Activated CD8-positive, alpha-beta memory T cell treated with anti-CD3 and anti-CD28 coated beads, Interleukin-2, amount 50 U/mL, for 1 hour (primary cell): ENCODE measurements at regions not wholly inside any gene's neighbourhood (a gene's known extent, or its start where the extent isn't known, plus 50 kb on each side); places are given as distances from the start of the nearest gene placed in this dataset.
A peak's percentile ranks its signal among the peaks of the same experiment; 100 is the strongest.
"Not testable (repeated sequence)": the region's sequence is repeated elsewhere in the genome, so short reads cannot be mapped to it uniquely, and the experiment has no call there.

Source experiments
- DNase-seq: peaks from one replicate; pipeline ENCODE4 v3.0.0-alpha.2; 2020; ENCODE audit errors: extremely low read depth

- DNase-seq: no peak
Observed at GRCh38 chr20:2203436-2203835, 92.4 kb upstream of the TGM3 start.

- no peak for DNase-seq
Observed at GRCh38 chr20:2204021-2204420, 91.8 kb upstream of the TGM3 start.

GRCh38 chr20:2206957-2207769, 88.6 kb upstream of the TGM3 start:
- peak; percentile 3 for DNase-seq

- DNase-seq: no peak
Observed at GRCh38 chr20:2207770-2208097, 88.1 kb upstream of the TGM3 start.

GRCh38 chr20:2208897-2209296, 86.9 kb upstream of the TGM3 start:
- no peak for DNase-seq

DNA sequence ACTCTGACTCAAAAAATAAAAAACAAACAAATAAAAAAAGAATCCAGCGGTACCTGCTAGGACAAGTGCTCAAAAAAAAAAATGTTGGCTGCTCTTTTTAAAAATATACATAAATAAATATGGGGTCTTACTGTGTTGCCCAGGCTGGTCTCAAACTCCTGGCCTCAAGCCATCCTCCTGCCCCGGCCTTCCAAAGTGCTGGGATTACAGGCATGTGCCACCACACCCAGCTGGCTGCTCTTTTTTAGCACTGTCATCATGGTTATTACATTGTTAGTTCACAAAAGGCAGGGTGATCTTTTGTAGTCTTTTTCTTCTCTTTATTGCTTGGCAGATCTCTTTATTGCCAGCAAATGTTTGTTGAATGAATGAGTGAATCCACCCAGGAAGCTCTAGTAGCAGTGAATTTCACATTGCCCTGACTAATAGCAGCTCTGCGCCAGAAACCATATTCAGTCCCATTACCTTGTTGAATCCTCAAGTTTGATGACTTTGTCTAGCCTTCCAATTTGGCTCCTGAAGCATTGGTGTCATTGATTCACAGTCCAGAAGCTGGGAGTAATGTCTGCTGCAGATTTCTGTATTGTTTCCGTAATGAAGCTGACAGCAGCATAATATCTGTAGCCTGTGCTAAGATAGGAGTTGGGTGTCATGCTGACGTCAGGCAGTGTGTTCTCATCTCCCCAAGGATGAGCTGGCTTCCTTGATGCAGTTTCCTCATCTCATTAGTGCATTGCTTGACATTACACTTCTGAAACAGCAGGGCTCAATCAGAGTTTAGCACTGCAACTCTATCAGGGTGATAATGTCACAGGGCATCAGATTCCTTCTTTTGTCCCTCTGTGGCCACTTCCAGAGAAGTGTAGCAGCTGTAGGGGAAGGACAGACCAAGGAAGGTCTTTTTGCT, 84.9 kb upstream of the TGM3 start:
- no peak for DNase-seq

GRCh38 chr20:2212456-2213015, 83.3 kb upstream of the TGM3 start:
- DNase-seq: no peak

GRCh38 chr20:2213401-2213800, 82.4 kb upstream of the TGM3 start:
- DNase-seq: no peak

DNA sequence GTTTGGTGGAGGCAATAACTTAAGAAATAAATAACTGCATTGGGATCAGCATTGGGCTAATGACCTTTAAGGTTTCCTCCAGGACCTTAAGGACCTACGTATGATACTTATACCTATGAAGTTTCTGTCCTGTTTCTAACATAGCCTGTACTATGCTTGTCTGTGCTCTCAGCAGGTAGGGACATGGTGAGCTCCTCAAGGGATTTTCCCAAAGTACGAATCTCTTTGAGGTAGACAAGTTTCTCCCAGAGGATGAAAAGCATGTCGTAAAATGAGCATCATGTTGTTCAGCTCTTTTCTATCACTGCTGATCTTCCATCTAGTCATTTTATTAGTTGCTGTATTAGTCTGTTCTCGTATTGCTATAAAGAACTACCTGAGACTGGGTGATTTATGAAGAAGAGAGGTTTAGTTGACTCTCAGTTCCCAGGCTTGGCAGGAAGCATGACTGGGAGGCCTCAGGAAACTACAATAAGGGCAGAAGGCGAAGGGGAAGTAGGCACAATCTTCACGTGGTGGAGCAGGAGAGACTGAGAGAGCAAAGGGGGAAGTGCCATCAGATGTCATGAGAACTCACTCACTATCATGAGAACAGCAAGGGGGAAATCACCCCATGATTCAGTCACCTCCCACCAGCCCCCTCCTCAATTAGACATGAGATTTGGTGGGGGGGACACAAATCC, 77.8 kb upstream of the TGM3 start:
- no peak for DNase-seq

DNA sequence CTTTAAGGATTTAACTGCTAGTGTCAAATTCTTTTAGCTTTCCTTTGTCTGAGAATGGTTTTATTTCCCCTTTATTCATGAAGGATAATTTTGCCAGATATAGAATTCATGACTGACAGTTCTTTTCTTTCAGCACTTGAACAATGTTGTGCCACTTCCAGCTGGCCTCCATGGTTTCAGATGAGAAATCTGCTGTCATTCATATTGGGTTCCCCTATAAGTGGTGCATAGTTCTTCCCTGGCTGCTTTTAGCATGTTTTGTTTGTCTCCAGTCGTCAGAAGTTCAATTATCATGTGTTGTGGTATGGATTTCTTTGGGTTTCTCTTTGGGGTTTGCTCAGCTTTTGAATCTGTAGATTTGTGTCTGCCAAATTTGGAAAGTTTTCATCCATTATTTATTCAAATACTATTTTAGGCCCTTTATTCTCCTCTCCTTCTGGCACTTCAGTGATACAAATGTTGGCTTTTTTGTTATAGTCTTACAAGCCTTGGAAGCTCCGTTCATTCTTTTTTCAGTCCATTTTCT, 76.3 kb upstream of the TGM3 start:
- no peak for DNase-seq

DNA sequence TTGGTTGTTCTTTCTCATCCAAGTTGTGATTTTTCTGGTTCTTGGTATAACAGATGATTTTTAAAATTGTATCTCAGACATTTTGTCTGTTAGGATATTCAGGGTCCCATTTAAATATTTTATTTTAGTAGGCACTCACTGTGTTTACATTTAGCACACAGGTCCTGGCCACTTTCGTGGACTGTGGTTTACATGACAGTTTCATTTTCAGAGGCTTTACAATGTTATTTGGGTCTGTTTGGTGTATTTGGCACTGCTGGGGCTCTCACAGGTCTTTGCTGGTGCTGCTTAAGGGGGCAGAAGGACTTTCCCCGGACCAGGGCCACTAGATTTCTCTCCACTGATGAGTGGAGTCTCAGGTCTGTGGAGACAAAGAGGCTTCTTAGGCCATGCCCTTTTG, 75.5 kb upstream of the TGM3 start:
- DNase-seq: no peak

DNA sequence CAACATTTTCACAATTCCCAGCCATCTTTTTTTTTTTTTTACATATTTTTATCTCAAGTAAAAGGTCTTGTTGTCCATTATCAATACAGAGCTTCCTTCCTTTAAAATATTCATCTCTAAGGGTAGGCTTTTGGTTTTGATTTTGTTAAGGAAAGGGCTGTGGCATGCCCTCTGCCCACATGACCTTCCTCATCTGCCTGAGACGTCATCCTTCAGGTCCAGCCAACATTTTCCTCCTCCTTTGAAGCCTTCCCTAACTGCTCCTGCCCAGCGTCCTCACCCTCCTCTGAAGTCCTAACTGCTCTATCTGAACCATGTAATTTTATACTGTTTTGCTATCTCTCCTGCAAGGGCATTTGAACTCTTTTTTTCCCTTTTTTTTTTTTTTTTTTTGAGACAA, 73.9 kb upstream of the TGM3 start:
- no peak for DNase-seq

DNA sequence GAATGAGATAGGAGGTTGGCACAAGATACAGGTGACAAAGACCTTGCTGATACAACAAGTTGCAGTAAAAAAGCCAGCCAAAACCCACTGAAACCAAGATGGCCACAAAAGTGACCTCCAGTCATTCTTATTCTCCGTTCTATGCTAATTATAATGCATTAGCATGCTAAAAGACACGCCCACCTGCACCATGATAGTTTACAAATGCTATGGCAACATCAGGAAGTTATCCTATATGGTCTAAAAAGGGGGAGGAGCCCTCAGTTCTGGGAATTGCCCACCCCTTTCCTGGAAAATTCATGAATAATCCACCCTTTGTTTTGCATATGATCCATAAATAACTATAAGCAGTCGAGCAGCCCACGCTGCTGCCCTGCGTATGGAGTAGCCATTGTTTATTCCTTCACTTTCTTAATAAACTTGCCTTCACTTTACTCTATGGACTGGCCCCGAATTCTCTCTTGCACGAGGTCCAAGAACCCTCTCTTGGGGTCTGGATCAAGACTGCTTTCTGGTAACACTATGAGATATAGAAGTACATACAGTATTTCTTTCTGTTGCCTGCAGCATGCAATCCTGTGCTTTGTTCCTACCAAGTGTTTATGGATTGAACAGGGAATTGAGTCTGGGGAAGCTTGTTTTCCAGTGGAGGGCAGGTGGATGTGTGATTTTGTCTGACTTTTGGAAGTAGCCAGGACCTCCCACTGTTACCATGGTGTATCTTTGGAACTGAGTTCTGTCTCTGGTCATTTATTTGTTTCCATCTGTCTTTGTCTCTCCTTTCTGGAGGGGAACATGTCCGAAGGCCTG, 72.0 kb upstream of the TGM3 start:
- DNase-seq: no peak

GRCh38 chr20:2224368-2224639, 71.5 kb upstream of the TGM3 start:
- no peak for DNase-seq

- DNase-seq: not testable (repeated sequence)
Observed at GRCh38 chr20:2227285-2227684, 68.5 kb upstream of the TGM3 start.

DNA sequence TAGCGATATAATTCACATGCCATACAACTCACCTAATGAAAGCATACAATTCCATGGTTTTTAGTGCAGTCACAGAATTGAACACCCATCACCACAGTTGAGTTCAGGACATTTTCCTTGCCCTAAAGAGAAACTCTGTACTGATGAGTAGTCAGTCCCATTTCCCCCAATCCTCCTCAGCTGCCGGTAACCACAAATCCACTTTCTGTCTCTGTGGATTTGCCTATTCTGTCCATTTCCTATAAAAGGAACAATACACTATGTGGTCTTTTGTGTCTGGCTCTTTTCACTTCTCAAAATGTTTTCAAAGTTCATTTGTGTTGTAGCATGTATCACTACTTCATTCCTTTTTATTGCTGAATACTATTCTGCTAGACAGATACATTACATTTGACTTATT, 67.9 kb upstream of the TGM3 start:
- DNase-seq: no peak

DNA sequence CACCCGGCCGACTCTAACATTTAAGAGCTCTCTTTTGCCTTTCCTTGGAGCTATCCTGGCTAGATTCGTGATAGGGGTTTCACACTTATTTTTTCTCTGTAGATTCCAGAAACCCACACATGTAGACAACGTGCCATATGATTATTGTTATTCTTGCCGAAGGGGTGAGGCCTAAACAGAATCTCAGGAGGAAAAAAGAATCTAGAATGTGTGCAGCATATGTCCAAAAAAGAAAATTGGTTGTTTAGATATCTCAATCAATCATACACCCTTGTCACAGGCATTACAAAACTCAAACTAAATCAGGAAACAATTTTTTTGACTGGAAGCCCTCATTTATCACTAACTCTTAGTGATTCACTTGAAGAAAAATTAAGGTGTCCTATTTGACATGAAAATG, 66.9 kb upstream of the TGM3 start:
- no peak for DNase-seq

DNA sequence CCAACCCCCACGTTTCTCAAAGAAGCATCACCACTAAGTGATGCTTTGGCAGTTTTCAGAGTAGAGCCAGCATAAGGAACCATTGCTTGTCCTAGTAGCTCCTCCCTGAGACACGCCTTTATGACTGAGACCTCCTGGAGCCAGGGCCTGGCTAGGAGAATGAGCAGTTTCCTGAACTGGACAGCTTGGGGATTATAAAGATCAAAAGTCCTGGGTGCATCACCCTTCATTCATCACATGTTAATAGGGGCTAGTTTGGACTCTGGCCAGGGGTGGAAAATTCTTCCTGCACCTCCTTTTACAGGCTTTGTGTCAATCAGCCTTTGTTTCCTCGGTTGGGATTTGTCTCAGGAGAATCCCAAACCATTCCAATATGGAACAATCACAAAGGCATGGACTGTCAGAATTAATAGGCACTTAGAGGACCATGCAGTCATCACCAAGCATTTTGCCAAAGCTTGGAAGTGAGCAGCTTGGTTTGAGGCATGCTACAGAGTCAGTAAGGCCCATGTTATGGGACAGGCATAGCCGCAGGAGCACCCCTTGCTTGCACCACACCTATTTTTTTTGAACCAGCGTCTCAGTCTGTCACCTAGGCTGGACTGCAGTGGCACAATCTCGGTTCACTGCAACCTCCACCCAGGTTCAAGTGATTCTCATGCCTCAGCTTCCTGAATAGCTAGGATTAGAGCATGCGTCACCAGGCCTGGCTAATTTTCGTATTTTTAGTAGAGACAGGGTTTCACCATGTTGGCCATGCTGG, 64.9 kb upstream of the TGM3 start:
- no peak for DNase-seq

DNA sequence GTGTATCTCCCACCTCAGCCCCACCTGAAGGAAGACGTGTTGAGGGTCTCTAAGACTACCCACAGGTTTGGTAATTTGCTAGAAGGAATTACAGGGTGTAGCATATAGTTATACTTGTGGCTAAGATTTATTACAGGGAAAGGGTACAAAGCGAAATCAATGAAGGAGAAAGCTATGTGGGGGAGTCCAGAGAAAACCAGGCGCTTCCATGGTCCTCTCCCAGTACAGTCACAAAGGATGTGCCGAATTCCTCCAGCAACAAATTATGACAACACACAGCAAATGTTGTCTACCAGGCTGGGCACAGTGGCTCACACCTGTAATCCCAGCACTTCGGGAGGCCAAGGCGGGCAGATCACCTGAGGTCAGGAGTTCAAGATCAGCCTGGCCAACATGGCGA, 64.1 kb upstream of the TGM3 start:
- DNase-seq: no peak

- no peak for DNase-seq
Observed at GRCh38 chr20:2234598-2235191, 61.1 kb upstream of the TGM3 start.
